ENCODE measurements at regions not wholly inside any gene's neighbourhood (a gene's known extent, or its start where the extent isn't known, plus 50 kb on each side); places are given as distances from the start of the nearest gene placed in this dataset.

DNA sequence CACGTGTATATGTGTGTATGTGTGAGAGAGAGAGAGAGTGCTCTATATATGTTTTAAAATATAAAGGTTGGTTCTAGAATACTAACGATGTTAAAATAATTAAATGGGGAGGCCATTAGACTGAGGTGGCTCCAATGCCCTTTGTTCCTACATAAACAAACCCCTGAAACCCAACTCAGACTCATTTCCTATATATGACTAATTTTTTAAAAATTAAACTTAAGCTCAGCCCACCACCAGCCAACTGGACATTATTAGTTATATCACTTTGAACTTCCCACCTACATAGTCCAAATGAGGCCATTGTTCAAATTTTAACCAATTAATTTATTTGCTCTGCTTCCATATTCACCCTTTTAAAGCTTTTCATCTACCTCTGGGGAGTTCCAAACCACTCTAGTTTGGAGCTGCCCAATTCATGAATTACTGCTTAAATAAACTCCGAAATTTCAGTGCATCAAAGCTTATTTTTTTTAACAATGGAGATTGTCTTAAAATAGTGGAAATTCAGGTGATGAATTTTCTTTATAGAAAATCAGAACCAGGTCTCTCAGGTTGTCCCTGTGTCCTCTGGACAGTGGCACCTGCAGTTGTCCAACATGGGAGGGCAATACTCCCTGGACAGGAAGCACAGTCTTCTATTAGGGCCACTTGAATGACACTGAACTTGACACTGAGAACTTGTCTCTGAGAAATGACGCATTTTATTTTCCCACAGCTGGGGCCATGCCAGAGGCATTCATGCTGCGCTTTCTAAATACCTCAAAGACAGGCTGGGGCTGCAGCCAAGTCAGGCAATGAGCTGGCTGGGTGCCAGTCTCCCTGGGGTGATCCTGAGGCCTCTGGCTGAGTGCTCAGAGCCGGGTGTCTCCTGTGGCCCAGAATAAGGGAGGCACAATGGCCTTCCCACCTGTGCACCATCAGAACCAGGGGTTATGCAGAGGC lies 109.5 kb upstream of the TMEM72 start:
- Histone ChIP-seq H2BK120ac (ENCODE audit: low read depth, low read length) (no peak overlapping the region), H3K27ac (ENCODE audit: low read length, poor library complexity, severe bottlenecking) (peak overlapping the region; percentile 71), H2BK5ac (ENCODE audit: low read depth, low read length, poor library complexity, severe bottlenecking) (no peak overlapping the region), H4K8ac (ENCODE audit: low read length) (no peak overlapping the region), H2BK15ac (ENCODE audit: low read depth, poor library complexity, severe bottlenecking) (no peak overlapping the region), H3K14ac (ENCODE audit: low read length in 2 of 2) (no peak overlapping the region), H3K4ac (ENCODE audit: low read depth in 1 of 2, low read length in 2 of 2) (no peak overlapping the region), H3K18ac (ENCODE audit: low read depth in 1 of 2, low read length in 2 of 2) (no peak overlapping the region), H2AK5ac (ENCODE audit: low read length, severe bottlenecking) (no peak overlapping the region), H3K9ac (ENCODE audit: low read length) (no peak overlapping the region), H3K4me1 (ENCODE audit: control insufficient read depth, insufficient read depth, low read depth, low read length) (peaks cover 23% of the 10 kb centered on the region), H3K9me3 (ENCODE audit: control insufficient read depth, low read length) (no peaks in the 10 kb centered on the region), H2AFZ (ENCODE audit: low read depth, low read length) (no peak overlapping the region), H3K36me3 (ENCODE audit: control insufficient read depth in 1 of 2, insufficient read depth in 2 of 2, low read depth in 1 of 2, low read length in 2 of 2) (no peaks in the 10 kb centered on the region), H3K4me3 (ENCODE audit: insufficient read depth in 1 of 2, low read depth in 1 of 2, low read length in 2 of 2) (no peak overlapping the region), H3K79me1 (replicated peaks; ENCODE audit: low read length, poor library complexity, severe bottlenecking) (no peaks in the 10 kb centered on the region), H4K91ac (ENCODE audit: low read length) (no peak overlapping the region), H3K27me3 (ENCODE audit: control insufficient read depth in 1 of 2, insufficient read depth in 1 of 2, low read length in 2 of 2) (no peaks in the 10 kb centered on the region), H2BK12ac (ENCODE audit: low read length in 2 of 2) (no peak overlapping the region), H3K23ac (ENCODE audit: low read length in 2 of 2) (no peak overlapping the region), H3K4me2 (ENCODE audit: low read length, poor library complexity, severe bottlenecking) (no peak overlapping the region)
- peak; percentile 88 for DNase-seq
- WGBS: 66% methylated on average over 4 of the region's 6 CpGs

DNA sequence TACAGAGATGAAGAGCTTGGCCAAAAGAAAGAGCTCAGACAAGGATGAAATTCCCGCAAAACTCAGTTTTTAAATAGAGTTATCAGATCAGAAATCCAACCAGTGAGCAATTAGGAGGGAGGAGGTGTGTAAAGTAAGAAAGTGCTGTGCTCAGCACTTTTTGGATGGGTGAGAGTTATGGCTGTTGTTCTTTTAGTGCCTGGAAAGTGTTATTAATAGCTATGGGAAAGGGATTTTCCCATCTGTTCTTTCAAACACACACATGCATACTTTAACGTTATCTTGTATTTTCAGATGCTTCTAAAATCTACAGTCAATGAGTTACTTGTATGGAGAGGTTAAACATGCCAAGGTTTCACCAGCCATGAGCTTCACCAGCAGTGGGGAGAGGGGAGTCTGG lies 107.3 kb upstream of the TMEM72 start:
- Histone ChIP-seq H3K23ac (ENCODE audit: low read length in 2 of 2) (no peak overlapping the region), H3K14ac (ENCODE audit: low read length in 2 of 2) (no peak overlapping the region), H2BK5ac (ENCODE audit: low read depth, low read length, poor library complexity, severe bottlenecking) (no peak overlapping the region), H3K4ac (ENCODE audit: low read depth in 1 of 2, low read length in 2 of 2) (no peak overlapping the region), H3K4me1 (ENCODE audit: control insufficient read depth, insufficient read depth, low read depth, low read length) (peaks cover 23% of the 10 kb centered on the region), H3K18ac (ENCODE audit: low read depth in 1 of 2, low read length in 2 of 2) (no peak overlapping the region), H3K27ac (ENCODE audit: low read length, poor library complexity, severe bottlenecking) (peak overlapping the region; percentile 3), H3K9ac (ENCODE audit: low read length) (no peak overlapping the region), H2BK15ac (ENCODE audit: low read depth, poor library complexity, severe bottlenecking) (no peak overlapping the region), H2BK120ac (ENCODE audit: low read depth, low read length) (no peak overlapping the region), H3K36me3 (ENCODE audit: control insufficient read depth in 1 of 2, insufficient read depth in 2 of 2, low read depth in 1 of 2, low read length in 2 of 2) (no peaks in the 10 kb centered on the region), H4K91ac (ENCODE audit: low read length) (no peak overlapping the region), H2BK12ac (ENCODE audit: low read length in 2 of 2) (no peak overlapping the region), H3K9me3 (ENCODE audit: control insufficient read depth, low read length) (no peaks in the 10 kb centered on the region), H3K27me3 (ENCODE audit: control insufficient read depth in 1 of 2, insufficient read depth in 1 of 2, low read length in 2 of 2) (no peaks in the 10 kb centered on the region), H2AFZ (ENCODE audit: low read depth, low read length) (no peak overlapping the region), H3K4me2 (ENCODE audit: low read length, poor library complexity, severe bottlenecking) (no peak overlapping the region), H3K79me1 (replicated peaks; ENCODE audit: low read length, poor library complexity, severe bottlenecking) (no peaks in the 10 kb centered on the region), H3K4me3 (ENCODE audit: insufficient read depth in 1 of 2, low read depth in 1 of 2, low read length in 2 of 2) (no peak overlapping the region), H4K8ac (ENCODE audit: low read length) (no peak overlapping the region), H2AK5ac (ENCODE audit: low read length, severe bottlenecking) (peak overlapping the region; percentile 80)
- no peak for DNase-seq
- 70% methylated on average over 2 of the region's 2 CpGs for WGBS

DNA sequence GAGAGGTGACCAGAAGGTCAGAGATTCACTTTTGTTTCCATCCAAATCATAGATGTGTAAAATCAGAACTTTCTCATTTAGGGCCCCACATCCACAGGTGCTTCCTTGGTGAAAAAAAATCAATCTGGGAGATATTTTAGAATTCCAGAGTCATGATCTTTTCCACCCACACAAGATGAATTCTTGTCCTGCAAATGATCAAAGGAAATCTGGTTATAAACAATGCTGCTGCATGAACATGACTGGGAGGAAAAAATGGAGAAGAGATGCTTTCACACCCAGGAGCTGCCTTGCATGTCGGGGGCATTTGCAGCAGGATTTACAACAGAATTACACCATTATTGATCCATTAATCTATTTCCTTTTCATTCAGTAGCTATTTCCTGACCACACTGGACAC lies 106.5 kb upstream of the TMEM72 start:
- Histone ChIP-seq H3K4ac (ENCODE audit: low read depth in 1 of 2, low read length in 2 of 2) (no peak overlapping the region), H3K27ac (ENCODE audit: low read length, poor library complexity, severe bottlenecking) (peak overlapping the region; percentile 3), H3K14ac (ENCODE audit: low read length in 2 of 2) (no peak overlapping the region), H4K8ac (ENCODE audit: low read length) (no peak overlapping the region), H3K4me3 (ENCODE audit: insufficient read depth in 1 of 2, low read depth in 1 of 2, low read length in 2 of 2) (no peak overlapping the region), H2BK12ac (ENCODE audit: low read length in 2 of 2) (no peak overlapping the region), H2AFZ (ENCODE audit: low read depth, low read length) (no peak overlapping the region), H3K27me3 (ENCODE audit: control insufficient read depth in 1 of 2, insufficient read depth in 1 of 2, low read length in 2 of 2) (no peaks in the 10 kb centered on the region), H3K4me1 (ENCODE audit: control insufficient read depth, insufficient read depth, low read depth, low read length) (peaks cover 23% of the 10 kb centered on the region), H4K91ac (ENCODE audit: low read length) (no peak overlapping the region), H3K9ac (ENCODE audit: low read length) (no peak overlapping the region), H3K79me1 (replicated peaks; ENCODE audit: low read length, poor library complexity, severe bottlenecking) (no peaks in the 10 kb centered on the region), H2BK120ac (ENCODE audit: low read depth, low read length) (no peak overlapping the region), H3K9me3 (ENCODE audit: control insufficient read depth, low read length) (no peaks in the 10 kb centered on the region), H2AK5ac (ENCODE audit: low read length, severe bottlenecking) (no peak overlapping the region), H2BK5ac (ENCODE audit: low read depth, low read length, poor library complexity, severe bottlenecking) (no peak overlapping the region), H3K36me3 (ENCODE audit: control insufficient read depth in 1 of 2, insufficient read depth in 2 of 2, low read depth in 1 of 2, low read length in 2 of 2) (no peaks in the 10 kb centered on the region), H3K18ac (ENCODE audit: low read depth in 1 of 2, low read length in 2 of 2) (no peak overlapping the region), H2BK15ac (ENCODE audit: low read depth, poor library complexity, severe bottlenecking) (no peak overlapping the region), H3K23ac (ENCODE audit: low read length in 2 of 2) (no peak overlapping the region), H3K4me2 (ENCODE audit: low read length, poor library complexity, severe bottlenecking) (no peak overlapping the region)
- 100% methylated on average over 1 of the region's 1 CpG for WGBS
- DNase-seq: no peak

DNA sequence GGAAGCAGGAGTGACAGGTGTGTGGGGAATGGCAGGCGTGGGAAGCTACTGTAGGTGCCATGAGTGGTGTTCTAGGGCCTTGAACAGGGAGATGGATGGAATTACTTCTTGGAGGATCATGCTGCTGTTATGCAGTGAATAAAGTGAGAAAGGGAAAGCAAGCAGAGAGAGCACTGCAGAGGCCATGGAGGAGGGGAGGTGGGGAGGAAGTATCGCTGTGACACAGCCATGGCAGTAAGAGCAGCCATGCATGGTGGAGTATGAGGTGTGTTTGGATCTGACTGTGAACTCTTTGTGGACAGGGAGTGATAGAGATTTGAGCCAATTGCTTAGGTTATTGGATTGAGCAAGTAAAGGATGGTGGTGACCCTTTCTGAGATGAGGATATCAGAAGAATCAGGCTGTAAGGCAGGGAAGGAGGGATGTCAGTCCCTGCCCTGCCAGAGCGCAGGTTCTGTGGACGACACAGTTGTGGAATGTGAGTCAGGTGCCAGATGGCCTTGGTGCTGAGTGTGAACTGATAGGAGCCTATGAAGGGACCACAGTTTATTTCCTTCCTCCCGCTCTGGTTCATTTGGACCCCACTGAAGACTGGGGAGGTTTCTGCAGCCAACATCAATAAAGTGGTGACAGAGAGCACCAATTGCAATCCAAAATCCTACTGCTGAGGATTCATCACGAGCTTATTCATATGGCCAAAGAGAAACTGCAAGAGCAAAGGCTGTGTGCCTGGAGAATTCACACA lies 105.5 kb upstream of the TMEM72 start:
- no peak overlapping the region for H3K4me2 ChIP-seq (ENCODE audit: low read length, poor library complexity, severe bottlenecking)
- H3K79me1 ChIP-seq (replicated peaks; ENCODE audit: low read length, poor library complexity, severe bottlenecking): no peaks in the 10 kb centered on the region
- no peak overlapping the region for H2AFZ ChIP-seq (ENCODE audit: low read depth, low read length)
- H3K4me1 ChIP-seq (ENCODE audit: control insufficient read depth, insufficient read depth, low read depth, low read length): peaks cover 23% of the 10 kb centered on the region
- H4K8ac ChIP-seq (ENCODE audit: low read length): no peak overlapping the region
- no peak overlapping the region for H3K23ac ChIP-seq (ENCODE audit: low read length in 2 of 2)
- no peak overlapping the region for H3K9ac ChIP-seq (ENCODE audit: low read length)
- no peak overlapping the region for H2BK120ac ChIP-seq (ENCODE audit: low read depth, low read length)
- no peak overlapping the region for H3K18ac ChIP-seq (ENCODE audit: low read depth in 1 of 2, low read length in 2 of 2)
- H2BK12ac ChIP-seq (ENCODE audit: low read length in 2 of 2): no peak overlapping the region
- no peak for DNase-seq
- no peaks in the 10 kb centered on the region for H3K36me3 ChIP-seq (ENCODE audit: control insufficient read depth in 1 of 2, insufficient read depth in 2 of 2, low read depth in 1 of 2, low read length in 2 of 2)
- 78% methylated on average over 6 of the region's 6 CpGs for WGBS
- no peak overlapping the region for H3K27ac ChIP-seq (ENCODE audit: low read length, poor library complexity, severe bottlenecking)
- peak overlapping the region; percentile 72 for H2AK5ac ChIP-seq (ENCODE audit: low read length, severe bottlenecking)
- H3K4ac ChIP-seq (ENCODE audit: low read depth in 1 of 2, low read length in 2 of 2): no peak overlapping the region
- H4K91ac ChIP-seq (ENCODE audit: low read length): no peak overlapping the region
- no peak overlapping the region for H3K4me3 ChIP-seq (ENCODE audit: insufficient read depth in 1 of 2, low read depth in 1 of 2, low read length in 2 of 2)
- no peak overlapping the region for H3K14ac ChIP-seq (ENCODE audit: low read length in 2 of 2)
- no peaks in the 10 kb centered on the region for H3K9me3 ChIP-seq (ENCODE audit: control insufficient read depth, low read length)
- no peaks in the 10 kb centered on the region for H3K27me3 ChIP-seq (ENCODE audit: control insufficient read depth in 1 of 2, insufficient read depth in 1 of 2, low read length in 2 of 2)
- H2BK5ac ChIP-seq (ENCODE audit: low read depth, low read length, poor library complexity, severe bottlenecking): no peak overlapping the region
- no peak overlapping the region for H2BK15ac ChIP-seq (ENCODE audit: low read depth, poor library complexity, severe bottlenecking)

Measured in mesenchymal stem cell (in vitro differentiated cells and primary cell).